Bronchial epithelial cell (primary cell): ENCODE measurements at regions not wholly inside any gene's neighbourhood (a gene's known extent, or its start where the extent isn't known, plus 50 kb on each side); places are given as distances from the start of the nearest gene placed in this dataset.
A peak's percentile ranks its signal among the peaks of the same experiment; 100 is the strongest.
"Not testable (repeated sequence)": the region's sequence is repeated elsewhere in the genome, so short reads cannot be mapped to it uniquely, and the experiment has no call there.

Experiments
- DNase-seq: peaks from one replicate; pipeline ENCODE4 v3.0.0-alpha.2; 2010; ENCODE audit warnings: low read depth
- FAIRE-seq: peaks from 2 replicates; lab custom pipeline; 2011; peaks lifted over from hg19 to GRCh38; lab: Jason Lieb, UNC
- H3K27me3 ChIP-seq: 2 replicates; pipeline ENCODE4 v1.5.1; 2011; ENCODE audit warnings: low read length; ENCODE audit not compliant: control insufficient read depth, insufficient read depth
- H3K36me3 ChIP-seq: 2 replicates; pipeline ENCODE4 v1.5.1; 2011; ENCODE audit warnings: low read length; ENCODE audit not compliant: control insufficient read depth, insufficient read depth
- H3K4me3 ChIP-seq: 2 replicates; pipeline ENCODE4 v1.5.1; 2011; ENCODE audit warnings: mild to moderate bottlenecking, low read depth, low read length, control low read depth
- TF ChIP-seq, protein P1 (sequence below): IDR thresholded peaks from 2 replicates; pipeline ENCODE4 v1.5.1; 2011; ENCODE audit warnings: mild to moderate bottlenecking, moderate library complexity, low read length, control low read depth, inconsistent platforms; ENCODE audit not compliant: insufficient read depth, severe bottlenecking

GRCh38 chr1:199029401-199029800, 390.6 kb downstream of the PTPRC start:
- no peak for FAIRE-seq
- no peak overlapping the region for H3K4me3 ChIP-seq

GRCh38 chr1:199029855-199030254, 391.0 kb downstream of the PTPRC start:
- H3K27me3 ChIP-seq, result no peaks in the 10 kb centered on the region
- peak; percentile 59 for DNase-seq
- no peak overlapping the region for H3K4me3 ChIP-seq
- FAIRE-seq, result no peak
- TF ChIP-seq, protein P1, sequence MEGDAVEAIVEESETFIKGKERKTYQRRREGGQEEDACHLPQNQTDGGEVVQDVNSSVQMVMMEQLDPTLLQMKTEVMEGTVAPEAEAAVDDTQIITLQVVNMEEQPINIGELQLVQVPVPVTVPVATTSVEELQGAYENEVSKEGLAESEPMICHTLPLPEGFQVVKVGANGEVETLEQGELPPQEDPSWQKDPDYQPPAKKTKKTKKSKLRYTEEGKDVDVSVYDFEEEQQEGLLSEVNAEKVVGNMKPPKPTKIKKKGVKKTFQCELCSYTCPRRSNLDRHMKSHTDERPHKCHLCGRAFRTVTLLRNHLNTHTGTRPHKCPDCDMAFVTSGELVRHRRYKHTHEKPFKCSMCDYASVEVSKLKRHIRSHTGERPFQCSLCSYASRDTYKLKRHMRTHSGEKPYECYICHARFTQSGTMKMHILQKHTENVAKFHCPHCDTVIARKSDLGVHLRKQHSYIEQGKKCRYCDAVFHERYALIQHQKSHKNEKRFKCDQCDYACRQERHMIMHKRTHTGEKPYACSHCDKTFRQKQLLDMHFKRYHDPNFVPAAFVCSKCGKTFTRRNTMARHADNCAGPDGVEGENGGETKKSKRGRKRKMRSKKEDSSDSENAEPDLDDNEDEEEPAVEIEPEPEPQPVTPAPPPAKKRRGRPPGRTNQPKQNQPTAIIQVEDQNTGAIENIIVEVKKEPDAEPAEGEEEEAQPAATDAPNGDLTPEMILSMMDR, result no peak
- no peaks in the 10 kb centered on the region for H3K36me3 ChIP-seq

More at GRCh38 chr1:199029401-199029800, 390.6 kb downstream of the PTPRC start:
- DNase-seq, result peak; percentile 38
- Histone ChIP-seq H3K27me3 (no peaks in the 10 kb centered on the region), H3K36me3 (no peaks in the 10 kb centered on the region)
- TF ChIP-seq, protein P1, result no peak

GRCh38 chr1:199030541-199030940, 391.7 kb downstream of the PTPRC start:
- not testable (repeated sequence) for H3K27me3 ChIP-seq, H3K36me3 ChIP-seq, DNase-seq, H3K4me3 ChIP-seq, FAIRE-seq

GRCh38 chr1:199031170-199031569, 392.3 kb downstream of the PTPRC start:
- not testable (repeated sequence) for DNase-seq, H3K4me3 ChIP-seq, H3K27me3 ChIP-seq, FAIRE-seq, H3K36me3 ChIP-seq

DNA sequence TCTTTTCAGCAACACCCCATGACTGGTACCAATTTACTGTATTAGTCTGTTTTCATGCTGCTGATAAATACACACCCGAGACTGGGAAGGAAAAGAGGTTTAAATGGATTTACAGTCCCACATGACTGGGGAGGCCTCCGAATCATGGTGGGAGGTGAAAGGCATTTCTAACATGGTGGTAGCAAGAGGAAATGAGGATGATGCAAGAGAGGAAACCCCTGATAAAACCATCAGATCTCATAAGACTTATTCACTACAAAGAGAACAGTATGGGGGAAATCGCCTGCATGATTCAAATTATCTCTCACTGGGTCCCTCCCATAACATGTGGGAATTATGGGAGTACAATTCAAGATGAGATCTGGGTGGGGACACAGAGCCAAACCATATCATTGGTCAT, 393.6 kb downstream of the PTPRC start:
- H3K4me3 ChIP-seq, FAIRE-seq, H3K27me3 ChIP-seq, DNase-seq, H3K36me3 ChIP-seq: not testable (repeated sequence)

DNA sequence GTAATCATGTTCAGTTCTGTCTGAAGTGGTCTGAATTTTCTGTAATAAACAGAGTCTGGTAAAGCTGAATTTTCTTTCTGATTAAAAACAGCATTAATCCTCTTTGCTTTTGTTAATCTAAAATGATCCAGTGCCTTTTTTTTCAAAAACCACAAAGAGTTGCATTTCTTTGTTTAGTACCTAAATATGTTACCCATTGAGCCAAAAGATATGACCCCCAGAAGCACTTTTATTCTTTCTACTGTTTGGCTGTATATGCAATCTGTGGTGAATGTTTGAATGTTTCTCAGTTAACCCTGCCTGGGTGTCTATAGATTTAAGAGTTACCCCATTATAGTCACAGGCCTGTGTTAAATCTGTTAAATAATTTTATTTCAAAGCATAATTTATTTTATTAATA, 394.8 kb downstream of the PTPRC start:
- TF ChIP-seq, protein P1, result no peak
- Histone ChIP-seq H3K27me3 (no peaks in the 10 kb centered on the region), H3K36me3 (no peaks in the 10 kb centered on the region), H3K4me3 (no peak overlapping the region)
- FAIRE-seq (no peak), DNase-seq (no peak)

DNA sequence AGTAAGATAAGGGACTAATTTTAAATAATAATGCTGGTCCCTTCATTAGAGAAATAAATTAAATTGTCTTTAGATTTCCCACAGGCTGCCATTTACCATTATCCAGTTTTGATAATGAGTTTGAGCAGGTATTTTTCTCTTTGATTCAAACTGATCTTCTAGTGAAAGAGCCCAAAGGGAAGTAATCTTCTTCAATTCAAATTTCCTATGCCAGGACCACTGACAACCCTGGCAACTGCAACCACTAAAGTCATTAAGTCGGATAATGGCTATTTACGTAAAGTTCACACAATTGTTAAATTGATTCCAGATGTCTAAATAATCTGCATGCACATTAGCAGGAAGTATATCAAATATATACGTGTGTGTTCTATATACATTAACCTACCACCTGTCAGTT, 399.3 kb downstream of the PTPRC start:
- Histone ChIP-seq H3K36me3 (no peaks in the 10 kb centered on the region), H3K27me3 (no peaks in the 10 kb centered on the region), H3K4me3 (no peak overlapping the region)
- TF ChIP-seq, protein P1, result no peak
- FAIRE-seq, result no peak
- no peak for DNase-seq
